ENCODE measurements at regions not wholly inside any gene's neighbourhood (a gene's known extent, or its start where the extent isn't known, plus 50 kb on each side); places are given as distances from the start of the nearest gene placed in this dataset.

DNA sequence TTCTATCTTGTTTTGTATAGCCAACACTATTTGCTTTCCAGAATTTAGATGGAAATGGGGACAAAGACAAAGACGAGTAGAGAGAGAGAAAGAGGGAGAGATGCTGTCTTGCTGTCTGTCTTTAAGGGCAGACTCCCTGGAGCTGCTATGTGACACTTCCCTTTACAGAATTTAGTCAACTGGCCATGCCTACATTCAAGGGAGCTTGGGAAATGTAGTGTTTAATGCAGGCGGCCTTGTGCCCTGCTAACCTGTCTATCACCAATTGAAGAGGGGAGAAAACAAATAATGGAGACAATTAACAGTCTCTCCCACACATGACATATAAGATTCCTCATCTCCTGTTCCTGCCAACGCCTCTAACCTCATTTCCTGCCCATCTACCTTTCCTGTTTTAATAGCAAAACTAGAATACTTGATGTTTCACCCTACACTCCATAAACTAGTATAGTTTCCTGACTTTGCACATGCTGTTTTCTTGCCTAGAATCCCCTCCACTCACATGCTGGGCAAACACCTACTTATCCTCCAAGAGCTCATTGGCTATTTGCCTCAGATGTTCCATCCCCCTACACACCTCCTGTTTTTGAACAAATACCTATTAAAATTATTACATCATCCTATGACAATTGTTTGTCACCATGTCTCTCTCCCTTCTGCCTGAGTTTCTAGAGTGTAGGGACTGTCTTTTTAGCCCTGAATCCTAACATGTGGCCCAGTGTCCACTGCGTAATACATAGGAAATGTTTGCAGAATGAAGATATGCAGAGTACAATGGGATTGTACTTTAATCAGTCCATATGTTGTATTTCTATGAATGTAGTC, 117.2 kb downstream of the SLC25A24 start:
- DNase-seq, result no peak

DNA sequence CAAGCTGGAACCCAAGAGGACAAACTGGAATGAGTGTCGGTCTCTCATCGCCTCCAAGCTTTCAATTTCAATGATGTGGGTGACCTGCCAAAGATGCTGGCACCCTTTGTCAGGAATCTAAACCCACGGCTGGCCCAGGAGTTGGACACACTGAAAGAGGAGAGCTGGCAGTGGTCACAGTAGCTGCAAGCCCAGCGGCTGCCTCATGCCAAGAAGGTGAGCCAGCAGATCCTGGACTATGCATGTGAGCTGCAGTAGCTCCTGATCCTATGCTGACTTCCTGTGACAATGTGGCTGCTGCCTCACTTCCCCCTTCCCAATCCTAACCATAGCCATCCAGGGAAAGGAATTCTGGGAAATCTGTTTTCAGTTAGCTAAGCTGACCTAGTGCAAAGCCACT, 117.0 kb upstream of the VAV3 start:
- no peak for DNase-seq

DNA sequence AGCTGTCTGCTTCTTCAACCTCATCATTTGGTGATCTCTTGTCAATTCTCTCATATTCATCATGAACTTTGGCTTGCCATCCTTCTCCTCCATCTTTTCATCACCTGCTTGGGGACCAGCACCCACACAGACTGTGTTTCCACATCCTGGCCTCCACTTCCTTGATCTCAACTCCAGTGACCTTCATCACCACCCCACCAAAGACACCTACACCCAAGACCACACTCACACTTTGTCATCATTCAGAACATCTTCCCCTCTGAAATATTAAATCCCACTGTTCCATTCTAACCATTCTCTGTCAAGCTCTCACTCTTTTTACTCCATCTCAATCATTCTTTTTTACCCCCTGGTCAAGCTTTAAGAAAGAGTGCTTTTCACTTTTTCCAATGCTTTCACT, 115.5 kb upstream of the VAV3 start:
- no peak for DNase-seq

DNA sequence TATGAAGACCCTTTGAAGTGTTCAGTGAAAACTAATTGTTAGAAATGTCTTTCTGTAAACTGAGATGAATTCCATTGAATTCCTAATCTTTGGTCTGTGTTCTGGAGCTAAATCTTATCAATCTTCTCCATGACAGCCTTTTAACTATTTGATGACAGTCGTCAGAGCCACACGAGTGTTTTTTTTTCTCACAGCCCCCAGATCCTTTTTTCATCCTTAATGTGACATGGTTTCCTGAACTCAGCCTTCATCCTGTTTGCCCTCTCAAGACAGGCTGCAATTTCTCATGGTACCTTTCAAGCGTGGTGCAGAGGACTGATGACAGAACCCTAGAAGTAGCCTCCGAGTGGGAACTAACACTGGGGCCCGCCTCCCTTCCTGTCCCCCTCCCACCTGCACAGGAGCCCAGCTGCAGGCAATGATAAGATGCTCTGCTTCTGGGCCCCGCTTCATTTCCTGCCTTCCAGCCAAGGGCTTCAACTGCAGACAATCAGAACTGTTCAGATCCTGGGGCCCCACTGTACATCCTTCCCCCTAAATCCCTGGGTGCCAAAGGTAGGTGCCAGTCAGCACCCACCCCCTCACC, 114.6 kb upstream of the VAV3 start:
- peak; percentile 74 for DNase-seq

DNA sequence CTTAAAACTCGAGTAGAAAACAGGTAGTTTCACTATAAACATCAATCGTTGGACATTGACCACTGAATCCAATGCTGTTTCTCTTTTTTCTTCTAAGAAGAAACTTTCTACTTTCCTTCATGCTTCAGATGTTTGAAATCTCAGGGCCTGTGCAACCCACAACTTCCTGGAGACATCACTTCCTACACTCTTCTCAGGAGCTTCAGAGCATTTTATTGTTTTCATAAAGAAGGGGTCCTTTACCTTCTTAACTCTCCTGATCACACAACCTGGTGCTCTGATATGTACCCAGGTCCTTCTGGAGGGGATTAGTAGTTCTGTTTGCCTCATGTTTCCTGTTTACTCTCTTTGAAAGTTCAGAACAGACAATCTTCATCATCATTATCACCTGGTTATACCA, 113.0 kb upstream of the VAV3 start:
- no peak for DNase-seq

DNA sequence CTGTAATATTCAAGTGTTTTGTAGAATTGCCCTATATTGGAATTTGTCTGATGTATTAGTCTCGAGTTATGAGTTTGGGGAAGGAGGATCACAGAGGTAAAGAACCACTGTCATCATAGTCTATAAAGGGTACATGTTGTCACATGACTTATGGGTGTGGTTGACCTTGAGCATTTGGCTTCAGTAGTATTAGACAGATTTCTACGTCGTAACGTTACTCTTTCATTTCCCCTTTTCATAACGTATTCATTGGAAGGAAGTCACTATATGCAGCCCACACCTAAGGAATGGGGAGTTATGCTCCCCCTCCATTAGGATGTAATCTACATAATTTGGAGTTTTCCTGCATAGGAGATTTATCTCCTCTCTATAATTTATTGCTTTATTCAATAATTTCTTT, 110.1 kb upstream of the VAV3 start:
- no peak for DNase-seq

DNA sequence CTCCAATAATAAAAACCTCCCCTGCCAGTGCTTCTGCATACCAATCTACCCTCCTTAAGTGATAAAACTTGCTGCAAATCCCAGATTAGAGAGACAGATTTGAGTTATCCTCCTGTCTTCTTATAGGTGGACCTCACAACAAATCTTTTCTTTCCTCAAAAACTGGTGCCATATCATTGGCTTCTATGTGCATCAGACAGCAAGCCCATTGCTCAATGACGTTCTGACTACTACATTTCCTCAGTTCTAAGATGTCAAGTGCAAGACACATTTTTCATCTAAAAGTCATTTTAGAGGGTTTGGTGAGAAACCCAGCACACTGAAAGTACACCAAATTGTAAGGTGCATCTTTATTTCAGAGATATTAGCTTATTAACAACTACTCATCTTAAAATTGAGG, 107.8 kb upstream of the VAV3 start:
- DNase-seq, result no peak

DNA sequence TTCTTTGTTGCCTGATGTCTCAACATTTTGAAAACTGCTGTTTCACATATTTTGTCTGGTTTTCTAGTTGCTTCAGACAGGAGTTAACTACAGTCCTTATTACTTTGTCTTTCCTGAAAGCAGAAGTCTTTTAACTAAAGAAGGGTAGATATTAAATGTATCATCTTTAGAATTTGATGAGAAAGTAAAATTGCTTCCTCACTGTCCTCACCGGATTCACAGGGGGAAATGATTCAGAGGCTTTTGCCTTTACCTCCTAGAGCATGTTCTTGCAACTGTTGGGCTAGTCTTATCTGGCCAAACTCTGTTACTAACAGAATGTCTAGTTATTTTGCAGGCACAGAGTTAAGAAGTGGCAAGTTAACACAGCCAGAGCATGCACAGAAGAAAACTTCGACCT, 107.2 kb upstream of the VAV3 start:
- no peak for DNase-seq

DNA sequence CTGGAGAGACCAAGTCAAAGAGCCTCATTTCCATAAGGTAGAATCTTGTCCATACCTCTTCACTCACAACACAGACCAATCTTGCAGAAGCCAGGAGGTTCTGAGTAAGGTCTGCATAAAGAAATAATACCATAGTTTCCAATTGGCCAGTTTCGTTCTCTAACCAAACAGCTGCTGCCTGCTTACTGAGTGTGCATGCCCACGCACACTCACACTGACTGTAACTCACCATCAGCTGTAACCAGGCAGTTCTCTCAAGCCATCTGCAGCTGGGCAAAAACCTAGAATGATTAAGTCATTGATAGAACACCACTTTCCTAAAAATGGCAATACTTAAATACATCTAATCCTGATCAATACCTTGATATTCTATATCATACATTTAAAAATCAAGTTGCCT, 106.6 kb upstream of the VAV3 start:
- DNase-seq, result no peak

DNA sequence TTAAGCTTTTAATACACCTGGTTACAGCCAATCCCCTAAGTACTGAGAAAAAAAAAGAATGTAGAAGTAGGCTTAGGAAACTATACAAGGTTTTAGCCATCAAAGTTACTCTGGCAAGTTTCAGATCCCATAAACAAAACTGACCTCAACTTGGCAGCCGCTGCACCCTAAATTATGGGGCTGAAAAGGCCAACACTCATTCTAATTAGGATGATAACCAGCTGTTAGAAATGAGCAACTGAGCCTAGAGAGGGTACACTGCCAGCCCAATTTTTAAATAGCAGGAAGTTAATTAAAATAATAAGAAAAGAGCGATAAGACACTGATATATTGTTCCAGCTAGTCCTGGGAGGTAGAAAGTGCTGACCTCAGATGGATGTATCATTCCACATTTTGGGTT, 105.7 kb upstream of the VAV3 start:
- DNase-seq, result no peak

DNA sequence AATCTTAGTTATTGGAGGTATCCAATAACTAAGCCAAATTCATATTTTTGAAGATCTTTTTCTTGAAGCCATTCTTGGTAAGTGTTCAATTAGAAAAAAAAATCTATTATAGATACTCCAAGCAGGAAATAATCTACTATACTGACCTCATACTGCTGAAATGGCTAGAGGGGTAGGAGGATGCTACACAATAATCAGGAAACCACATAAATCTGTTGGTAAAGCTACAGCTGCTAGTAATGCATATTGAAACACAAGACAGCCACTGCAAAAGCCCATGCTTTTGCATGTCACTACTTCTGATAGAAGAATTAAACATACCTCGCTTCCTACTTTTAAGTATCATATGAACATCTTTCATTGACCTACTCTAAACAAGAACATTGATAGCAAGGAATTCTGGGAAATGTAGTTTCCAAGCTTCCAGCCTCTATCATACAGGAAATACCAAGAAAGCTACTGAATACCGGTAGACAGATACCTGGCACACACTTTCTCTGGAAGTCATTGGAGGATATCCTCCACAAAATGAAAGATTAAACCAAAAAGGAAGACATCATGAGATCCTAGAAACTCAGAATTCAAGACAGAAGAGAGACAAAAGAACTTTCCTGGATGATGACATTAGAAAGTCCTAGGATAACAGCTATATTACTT, 103.0 kb upstream of the VAV3 start:
- no peak for DNase-seq

DNA sequence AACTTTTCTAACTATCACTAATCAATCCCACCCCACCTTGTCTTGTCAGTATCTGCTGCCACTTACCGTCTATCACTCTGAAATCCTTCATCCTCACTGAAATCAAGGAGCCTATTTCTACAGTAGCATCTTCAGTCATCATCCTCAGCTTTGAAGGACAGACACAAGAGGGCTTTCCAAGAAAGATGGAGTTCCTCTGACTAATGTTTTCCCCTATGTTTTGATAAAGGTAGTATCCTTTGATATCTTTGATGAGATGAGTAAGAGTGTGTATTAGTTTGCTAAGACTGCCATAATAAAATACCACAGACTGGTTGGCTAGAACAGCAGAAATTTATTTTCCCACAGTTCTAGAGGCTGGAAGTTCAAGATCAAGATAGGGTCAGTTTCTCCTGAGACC, 101.8 kb upstream of the VAV3 start:
- DNase-seq, result no peak

DNA sequence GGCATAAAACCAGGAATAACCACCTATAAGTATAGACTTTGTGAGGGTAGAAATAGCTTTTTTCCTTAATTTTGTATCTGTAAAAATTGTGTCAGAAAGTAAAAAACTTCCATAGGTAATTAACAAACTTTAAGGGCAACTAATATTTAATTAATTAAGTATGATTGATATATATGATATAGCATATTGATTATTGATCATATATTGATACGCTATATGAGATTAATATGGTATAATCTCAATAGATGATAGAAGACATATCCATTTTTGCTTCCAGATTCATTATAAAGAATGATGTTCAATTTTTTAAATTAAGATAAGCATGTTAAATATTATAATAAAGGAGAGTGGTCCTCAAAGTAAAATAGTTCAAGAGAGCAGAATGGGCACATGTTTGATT, 99.3 kb upstream of the VAV3 start:
- no peak for DNase-seq

DNA sequence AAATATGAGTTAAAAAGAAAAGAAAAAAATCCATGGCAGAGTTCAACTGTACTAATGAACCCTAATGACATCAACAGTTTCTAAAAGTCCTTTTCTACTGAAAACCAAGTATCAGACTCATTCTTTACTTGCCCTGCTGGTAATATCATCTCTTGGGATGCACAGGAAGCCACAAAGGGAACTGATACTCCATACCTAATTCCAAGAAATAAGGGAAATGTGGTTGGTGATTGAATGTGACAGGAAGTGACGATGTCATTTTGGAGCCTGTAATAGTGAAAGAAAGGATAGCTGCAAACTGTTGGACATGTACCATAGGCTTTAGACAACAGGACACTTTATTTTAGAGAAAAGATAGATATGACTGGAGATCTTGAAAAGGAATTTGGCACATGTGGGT, 98.7 kb upstream of the VAV3 start:
- DNase-seq, result no peak

DNA sequence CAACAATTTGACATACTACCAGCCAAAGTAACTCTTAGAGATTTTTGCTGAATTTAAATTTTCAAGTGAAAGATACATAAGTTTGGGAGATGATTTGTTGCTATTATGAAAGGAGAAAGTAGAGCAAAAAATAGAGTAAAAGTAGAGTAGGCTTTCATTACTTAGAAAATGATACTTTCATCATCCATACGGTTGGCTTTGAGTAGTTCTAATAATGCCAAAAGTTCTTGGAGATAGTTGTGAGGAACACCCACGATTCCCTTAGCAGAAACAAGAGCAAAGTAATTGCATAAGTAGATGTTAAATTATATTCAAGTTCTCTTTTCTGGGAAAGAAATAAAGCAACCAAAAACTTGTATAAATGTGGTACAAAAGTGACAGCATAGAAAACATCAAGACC, 95.0 kb upstream of the VAV3 start:
- DNase-seq, result no peak

DNA sequence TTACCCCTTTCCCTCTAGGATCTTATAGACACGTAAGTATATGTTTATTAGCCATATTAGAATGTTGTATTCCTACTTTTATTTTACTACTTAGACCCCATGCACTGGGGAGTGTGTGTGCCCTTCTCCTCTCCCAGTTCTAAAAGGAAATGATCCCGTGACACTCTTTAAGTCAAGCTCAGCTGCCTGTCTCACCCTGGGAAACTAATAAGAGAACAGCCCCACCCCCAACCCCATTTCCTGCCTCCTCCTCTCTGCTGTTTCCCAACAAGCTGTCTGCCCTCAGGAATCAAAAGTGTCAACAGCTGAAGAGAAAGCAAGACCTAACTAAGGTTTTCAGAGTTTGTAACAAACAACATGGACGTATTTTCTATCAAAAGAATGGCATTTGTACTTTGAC, 92.6 kb upstream of the VAV3 start:
- no peak for DNase-seq

DNA sequence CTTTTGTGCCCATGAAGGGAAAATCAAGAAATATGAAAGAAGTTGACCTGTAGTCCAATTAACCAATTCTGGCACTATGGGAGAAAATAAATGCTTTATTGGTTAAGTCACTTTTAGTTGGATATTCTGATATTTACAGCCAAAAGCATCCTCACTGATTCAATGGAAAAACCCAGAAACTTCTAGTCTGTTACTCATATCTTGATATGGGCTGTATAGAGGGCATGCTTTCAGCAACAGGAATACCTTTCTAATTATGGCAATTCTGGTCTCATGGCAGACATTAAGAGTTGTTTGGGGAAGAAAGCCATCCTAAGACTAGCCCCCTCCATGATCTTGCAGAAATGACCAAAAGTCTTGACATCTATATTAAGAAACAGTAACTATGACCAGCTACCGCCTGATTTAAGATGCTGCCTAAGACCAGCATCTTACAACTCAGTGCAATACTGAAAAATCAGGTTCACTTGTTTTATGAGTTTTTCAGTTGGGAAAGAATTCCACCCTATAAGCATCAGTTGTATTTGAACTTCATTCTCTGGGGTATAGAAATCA, 91.5 kb upstream of the VAV3 start:
- DNase-seq, result no peak

DNA sequence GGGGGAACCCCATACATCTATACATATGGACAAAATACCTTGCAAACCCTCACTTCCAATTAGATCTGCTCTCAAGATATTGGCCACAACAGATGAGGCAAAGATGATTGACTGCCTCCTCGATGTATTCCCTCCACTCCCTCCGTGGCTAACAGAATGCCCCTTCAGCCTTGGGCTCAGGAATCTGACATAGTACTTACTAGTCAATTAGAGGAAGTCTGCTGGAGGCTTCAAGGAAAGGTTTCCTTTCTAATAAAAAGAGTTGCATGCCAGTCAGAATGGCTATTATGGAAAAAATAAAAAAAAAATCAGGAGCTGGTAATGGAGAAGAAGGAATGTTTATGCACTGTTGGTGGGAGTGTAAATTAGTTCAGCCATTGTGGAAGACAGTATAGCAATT, 90.4 kb upstream of the VAV3 start:
- DNase-seq, result no peak

DNA sequence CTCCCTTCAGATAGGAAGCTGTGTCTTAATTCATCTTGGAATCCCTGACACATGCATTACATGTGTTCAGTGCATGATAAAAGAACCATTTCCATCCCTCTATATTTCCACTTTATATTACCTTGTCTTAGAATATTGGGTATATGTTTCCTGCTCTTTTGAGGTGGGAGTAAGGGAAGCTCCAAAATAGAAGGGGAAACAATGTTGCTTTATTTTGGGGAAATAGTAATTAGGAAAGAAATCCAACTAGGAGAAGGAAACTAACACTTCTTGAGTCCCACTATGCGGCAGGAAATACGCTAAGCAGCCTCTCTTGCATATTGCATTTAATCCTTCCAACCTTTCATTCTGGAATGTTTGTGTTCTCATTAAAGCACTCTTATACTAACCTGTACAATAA, 89.4 kb upstream of the VAV3 start:
- DNase-seq, result no peak

DNA sequence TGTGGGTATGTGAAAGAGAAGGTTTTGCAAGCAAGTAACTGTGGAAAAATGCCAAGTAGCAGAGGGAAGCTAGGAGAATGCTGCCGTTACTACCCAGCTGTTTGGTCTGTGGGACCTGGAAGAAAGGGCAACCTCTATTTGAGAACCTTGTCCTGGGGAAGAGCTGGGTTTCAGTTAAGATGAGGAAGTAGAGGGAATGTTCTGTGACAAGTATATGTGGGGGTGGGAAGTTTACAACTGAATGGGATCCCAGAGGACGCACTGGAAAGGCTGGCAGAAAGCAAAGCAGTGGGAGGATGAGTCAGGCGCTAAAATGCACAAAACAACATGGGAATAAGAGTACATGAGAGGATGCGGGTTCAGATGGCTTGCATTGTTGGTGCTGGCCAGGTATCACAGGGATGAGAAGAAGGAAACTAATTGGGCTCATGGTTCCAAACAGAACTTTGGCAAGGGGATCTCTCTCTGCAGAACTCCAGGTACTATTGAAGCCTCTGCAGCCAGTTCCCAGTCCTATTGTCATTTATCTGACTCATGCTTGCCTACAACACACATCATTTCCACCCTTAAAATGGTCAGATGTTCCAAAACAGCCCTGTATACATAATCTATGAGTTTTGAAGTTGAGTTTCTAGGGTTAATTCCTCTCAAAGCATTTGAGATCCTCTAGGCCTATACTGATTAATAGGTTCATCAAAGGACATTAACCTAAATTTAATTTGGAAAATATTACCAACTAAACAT, 88.5 kb upstream of the VAV3 start:
- no peak for DNase-seq

DNA sequence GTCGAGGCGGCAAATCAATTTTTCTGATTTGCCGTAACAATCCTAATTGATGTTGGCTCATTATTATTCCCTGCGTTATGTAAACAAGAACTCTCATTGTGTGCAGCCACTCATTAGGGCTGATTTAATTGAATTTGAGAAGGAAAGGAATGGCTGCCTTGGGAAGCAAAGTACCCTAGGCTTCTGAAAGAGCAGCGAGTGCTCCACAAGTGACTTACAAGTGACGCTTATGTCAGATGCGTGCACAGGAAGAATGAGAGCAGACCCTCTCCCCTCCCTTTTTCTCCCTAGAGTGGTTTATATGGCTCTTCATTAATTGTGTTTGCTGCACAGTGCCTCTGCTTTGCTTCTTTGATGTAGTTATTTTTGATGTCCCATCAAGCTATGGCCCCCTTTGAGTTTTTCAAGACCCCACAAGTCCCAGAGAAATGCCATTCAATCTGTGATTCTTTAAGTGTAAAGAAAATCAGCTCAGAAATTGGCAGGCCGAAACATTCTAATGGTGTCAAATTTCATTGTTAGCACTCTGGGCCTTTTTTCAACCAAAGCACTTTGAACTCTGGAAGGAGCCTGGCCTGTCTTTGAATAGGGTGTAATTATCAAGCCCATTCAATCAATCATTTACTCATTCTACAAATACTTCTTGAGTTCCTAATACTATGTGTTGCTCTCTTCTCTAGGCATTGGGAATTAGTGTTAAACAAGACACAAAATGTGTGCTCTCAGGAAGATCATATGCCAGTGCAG, 86.8 kb upstream of the VAV3 start:
- no peak for DNase-seq

DNA sequence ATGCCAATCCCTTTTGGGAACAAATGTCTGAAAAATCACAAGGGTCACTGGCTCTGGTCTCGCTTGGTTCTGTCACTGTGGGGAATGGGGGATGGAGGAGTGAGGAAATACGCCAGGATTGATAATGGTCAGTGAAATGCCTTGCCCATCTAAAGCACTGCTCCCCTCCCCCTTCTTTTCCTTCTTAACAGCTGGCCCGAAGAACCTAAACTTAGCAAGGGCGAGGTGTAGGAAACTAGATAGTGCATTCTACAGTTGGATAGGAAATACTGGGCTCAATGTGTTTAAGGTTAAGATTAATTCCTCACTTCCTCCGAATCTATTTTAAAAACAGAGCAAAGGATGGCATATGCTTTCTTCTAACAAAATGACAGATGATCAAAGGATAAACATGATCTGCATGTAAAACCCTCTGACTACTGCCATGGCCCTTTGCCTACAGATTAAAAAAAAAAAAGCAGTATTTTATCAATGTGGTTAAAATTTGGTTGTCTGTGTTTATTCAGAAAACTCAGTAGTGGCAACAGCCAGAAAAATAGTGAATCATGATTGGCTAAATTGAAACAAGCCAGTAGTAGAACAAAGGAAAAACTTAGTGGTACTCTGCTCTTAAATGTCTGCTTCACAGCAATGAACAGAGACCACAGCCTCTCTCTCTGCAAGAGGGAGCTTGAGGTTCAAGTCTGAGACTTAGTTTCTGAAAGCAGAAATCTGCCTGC, 86.1 kb upstream of the VAV3 start:
- DNase-seq, result no peak
